Sigmoid colon (tissue), 6 donors: ENCODE measurements at regions not wholly inside any gene's neighbourhood (a gene's known extent, or its start where the extent isn't known, plus 50 kb on each side); places are given as distances from the start of the nearest gene placed in this dataset.

ENCODE experiments used
- DNase-seq: peaks from one replicate; pipeline ENCODE4 v3.0.0-alpha.2; 2019
- H3K27ac ChIP-seq, 4 donors: fragments of 200-600 bp; sonication (generic); one replicate each; pipeline ENCODE4 v1.5.1; 2016 to 2019; ENCODE audit warnings: mild to moderate bottlenecking in 1 of 4
- H3K27me3 ChIP-seq, 3 donors: fragments of 200-600 bp; sonication (generic); one replicate each; pipeline ENCODE4 v1.5.1; 2019; ENCODE audit warnings: mild to moderate bottlenecking in 1 of 3
- H3K36me3 ChIP-seq, 4 donors: fragments of 200-600 bp; sonication (generic); one replicate each; pipeline ENCODE4 v1.5.1; 2016 to 2019
- H3K4me1 ChIP-seq, 4 donors: fragments of 200-600 bp; sonication (generic); one replicate each; pipeline ENCODE4 v1.5.1; 2017 to 2019
- H3K4me3 ChIP-seq, 4 donors: fragments of 200-600 bp; sonication (generic); one replicate each; pipeline ENCODE4 v1.5.1; 2017 to 2019; ENCODE audit warnings: mild to moderate bottlenecking in 2 of 4, moderate library complexity in 1 of 4
- H3K9me3 ChIP-seq, 4 donors: fragments of 200-600 bp in 3 of 4; sonication (generic) in 3 of 4; one replicate each; pipeline versions ENCODE4 v1.5.1 to v1.6.1; 2013 to 2019
- CTCF ChIP-seq, 4 experiments: fragments of 450-650 bp in 3 of 4; fragments of 200-600 bp in 1 of 4; IDR thresholded peaks; one replicate each; pipeline ENCODE4 v1.5.1; 2016 to 2019; ENCODE audit warnings: antibody characterized with exemption in 4 of 4, mild to moderate bottlenecking in 3 of 4, moderate library complexity in 2 of 4
- EP300 ChIP-seq, 4 donors: sonication (generic); formaldehyde crosslinking; IDR thresholded peaks; one replicate each; pipeline ENCODE4 v1.6.1; 2017; ENCODE audit warnings: antibody characterized with exemption in 4 of 4
- POLR2A ChIP-seq, 2 donors: fragments of 450-650 bp; IDR thresholded peaks; one replicate each; pipeline ENCODE4 v1.6.1; 2016; ENCODE audit warnings: antibody characterized with exemption in 2 of 2, mild to moderate bottlenecking in 2 of 2, moderate library complexity in 2 of 2
- POLR2AphosphoS5 ChIP-seq, 4 donors: sonication (generic); formaldehyde crosslinking; IDR thresholded peaks; one replicate each; pipeline ENCODE4 v1.6.1; 2017; ENCODE audit warnings: antibody characterized with exemption in 4 of 4
- WGBS, 2 donors: extraction: QIAGEN DNeasy Blood & Tissue Kit; methylation state at CpG; one replicate each; pipeline ENCODE4 v1.1.7; 2013; 5-methylcytosine and 5-hydroxymethylcytosine counted together
- intact Hi-C: fragments of 100-400 bp; cut with DNase I; formaldehyde crosslinking; loops from one replicate; pipeline ENCODE4 v1.15.1; 2023
- donor health status: healthy with polysubstance abuse.
- donor health status: healthy.

- H3K27me3 ChIP-seq: no peaks in the 10 kb centered on the region
- no peak overlapping the region for H3K4me3 ChIP-seq
- DNase-seq: no peak
- no peak overlapping the region for H3K27ac ChIP-seq
- TF ChIP-seq CTCF (IDR thresholded peaks at IDR 0.05) (no peak), EP300 (IDR thresholded peaks at IDR 0.05) (no peak), POLR2A (IDR thresholded peaks at IDR 0.05) (no peak), POLR2AphosphoS5 (IDR thresholded peaks at IDR 0.05) (no peak)
- no peaks in the 10 kb centered on the region for H3K9me3 ChIP-seq
- 60 to 79% methylated on average over 6 of the region's 6 CpGs for WGBS, 2 donors
- no peaks in the 10 kb centered on the region for H3K36me3 ChIP-seq
- no peaks in the 10 kb centered on the region for H3K4me1 ChIP-seq
- intact Hi-C loops: no loop called here
Measured at GRCh38 chr4:182074810-182075209, 168.4 kb upstream of the TENM3 start.

GRCh38 chr4:182082910-182083309, 160.3 kb upstream of the TENM3 start:
- intact Hi-C loops: no loop called here
- no peak for TF ChIP-seq EP300 (IDR thresholded peaks at IDR 0.05)
- no peak for TF ChIP-seq CTCF (IDR thresholded peaks at IDR 0.05)
- no peak for TF ChIP-seq POLR2AphosphoS5 (IDR thresholded peaks at IDR 0.05)
- no peak for TF ChIP-seq POLR2A (IDR thresholded peaks at IDR 0.05)
- DNase-seq: no peak
- Histone ChIP-seq H3K9me3 (no peaks in the 10 kb centered on the region), H3K4me3 (no peak overlapping the region), H3K27me3 (no peaks in the 10 kb centered on the region), H3K4me1 (no peaks in the 10 kb centered on the region), H3K36me3 (no peaks in the 10 kb centered on the region), H3K27ac (no peak overlapping the region)

GRCh38 chr4:182083671-182084410, 159.4 kb upstream of the TENM3 start:
- intact Hi-C loops: no loop called here
- no peak for TF ChIP-seq EP300 (IDR thresholded peaks at IDR 0.05)
- TF ChIP-seq CTCF (IDR thresholded peaks at IDR 0.05): no peak
- no peak for TF ChIP-seq POLR2AphosphoS5 (IDR thresholded peaks at IDR 0.05)
- no peak for TF ChIP-seq POLR2A (IDR thresholded peaks at IDR 0.05)
- Histone ChIP-seq H3K4me1 (no peaks in the 10 kb centered on the region), H3K27me3 (no peaks in the 10 kb centered on the region), H3K27ac (no peak overlapping the region), H3K9me3 (no peaks in the 10 kb centered on the region), H3K4me3 (no peak overlapping the region), H3K36me3 (no peaks in the 10 kb centered on the region)
- no peak for DNase-seq
- 81 to 91% methylated on average over 8 of the region's 8 CpGs for WGBS, 2 donors

GRCh38 chr4:182085051-182085480, 158.1 kb upstream of the TENM3 start:
- 45 to 47% methylated on average over 4 of the region's 4 CpGs for WGBS, 2 donors

More at GRCh38 chr4:182085051-182085480, 158.1 kb upstream of the TENM3 start:
- Histone ChIP-seq H3K36me3 (no peaks in the 10 kb centered on the region), H3K4me3 (no peak overlapping the region), H3K4me1 (no peaks in the 10 kb centered on the region), H3K27ac (no peak overlapping the region), H3K9me3 (no peaks in the 10 kb centered on the region), H3K27me3 (no peaks in the 10 kb centered on the region)
- TF ChIP-seq POLR2A (IDR thresholded peaks at IDR 0.05) (no peak), POLR2AphosphoS5 (IDR thresholded peaks at IDR 0.05) (no peak), EP300 (IDR thresholded peaks at IDR 0.05) (no peak), CTCF (IDR thresholded peaks at IDR 0.05) (no peak)
- intact Hi-C loops: no loop called here
- DNase-seq: no peak
